ENCODE measurements at regions not wholly inside any gene's neighbourhood (a gene's known extent, or its start where the extent isn't known, plus 50 kb on each side); places are given as distances from the start of the nearest gene placed in this dataset.
"Not testable (repeated sequence)": the region's sequence is repeated elsewhere in the genome, so short reads cannot be mapped to it uniquely, and the experiment has no call there.

- DNase-seq (ENCODE audit: low read depth in 2 of 2): no peak
Measured at GRCh38 chr2:236408090-236408489, 143.9 kb upstream of the ASB18 start.

GRCh38 chr2:236408786-236409185 is 144.6 kb upstream of the ASB18 start:
- DNase-seq (ENCODE audit: low read depth in 2 of 2): no peak

- no peak for DNase-seq (ENCODE audit: low read depth in 2 of 2)
Measured at GRCh38 chr2:236415684-236416444, 151.7 kb upstream of the ASB18 start.

- no peak for DNase-seq (ENCODE audit: low read depth in 2 of 2)
Measured at GRCh38 chr2:236417150-236417549, 152.5 kb upstream of the ACKR3 start.

- no peak for DNase-seq (ENCODE audit: low read depth in 2 of 2)
Measured at GRCh38 chr2:236430584-236430983, 139.0 kb upstream of the ACKR3 start.

GRCh38 chr2:236434593-236434992 is 135.0 kb upstream of the ACKR3 start:
- no peak for DNase-seq (ENCODE audit: low read depth in 2 of 2)

GRCh38 chr2:236440110-236440881 is 129.3 kb upstream of the ACKR3 start:
- no peak for DNase-seq (ENCODE audit: low read depth in 2 of 2)

- DNase-seq (ENCODE audit: low read depth in 2 of 2): no peak
Measured at GRCh38 chr2:236444187-236444586, 125.4 kb upstream of the ACKR3 start.

GRCh38 chr2:236445678-236446077 is 123.9 kb upstream of the ACKR3 start:
- no peak for DNase-seq (ENCODE audit: low read depth in 2 of 2)

- DNase-seq (ENCODE audit: low read depth in 2 of 2): no peak
Measured at GRCh38 chr2:236446521-236446920, 123.1 kb upstream of the ACKR3 start.

GRCh38 chr2:236449167-236449761 is 120.4 kb upstream of the ACKR3 start:
- no peak for DNase-seq (ENCODE audit: low read depth in 2 of 2)

- DNase-seq (ENCODE audit: low read depth in 2 of 2): no peak
Measured at GRCh38 chr2:236452238-236452637, 117.4 kb upstream of the ACKR3 start.

- DNase-seq (ENCODE audit: low read depth in 2 of 2): no peak
Measured at GRCh38 chr2:236454076-236454475, 115.5 kb upstream of the ACKR3 start.

- DNase-seq (ENCODE audit: low read depth in 2 of 2): no peak
Measured at GRCh38 chr2:236459393-236459792, 110.2 kb upstream of the ACKR3 start.

GRCh38 chr2:236464140-236464539 is 105.5 kb upstream of the ACKR3 start:
- no peak for DNase-seq (ENCODE audit: low read depth in 2 of 2)

- DNase-seq (ENCODE audit: low read depth in 2 of 2): no peak
Measured at GRCh38 chr2:236472720-236473495, 96.7 kb upstream of the ACKR3 start.

GRCh38 chr2:236473691-236474090 is 95.9 kb upstream of the ACKR3 start:
- no peak for DNase-seq (ENCODE audit: low read depth in 2 of 2)

- DNase-seq (ENCODE audit: low read depth in 2 of 2): no peak
Measured at GRCh38 chr2:236479814-236480213, 89.8 kb upstream of the ACKR3 start.

GRCh38 chr2:236483102-236483501 is 86.5 kb upstream of the ACKR3 start:
- no peak for DNase-seq (ENCODE audit: low read depth in 2 of 2)

GRCh38 chr2:236485519-236485918 is 84.1 kb upstream of the ACKR3 start:
- DNase-seq (ENCODE audit: low read depth in 2 of 2): no peak

- DNase-seq (ENCODE audit: low read depth in 2 of 2): not testable (repeated sequence)
Measured at GRCh38 chr2:236489083-236489482, 80.5 kb upstream of the ACKR3 start.

- DNase-seq (ENCODE audit: low read depth in 2 of 2): no peak
Measured at GRCh38 chr2:236489895-236490404, 79.7 kb upstream of the ACKR3 start.

Measured in stimulated activated CD4-positive, alpha-beta T cell treated with anti-CD3 and anti-CD28 coated beads, Interleukin-1b, Interleukin-23, amount 100 ng/mL, for 4 hours (primary cell).